ENCODE measurements at regions not wholly inside any gene's neighbourhood (a gene's known extent, or its start where the extent isn't known, plus 50 kb on each side); places are given as distances from the start of the nearest gene placed in this dataset.

DNA sequence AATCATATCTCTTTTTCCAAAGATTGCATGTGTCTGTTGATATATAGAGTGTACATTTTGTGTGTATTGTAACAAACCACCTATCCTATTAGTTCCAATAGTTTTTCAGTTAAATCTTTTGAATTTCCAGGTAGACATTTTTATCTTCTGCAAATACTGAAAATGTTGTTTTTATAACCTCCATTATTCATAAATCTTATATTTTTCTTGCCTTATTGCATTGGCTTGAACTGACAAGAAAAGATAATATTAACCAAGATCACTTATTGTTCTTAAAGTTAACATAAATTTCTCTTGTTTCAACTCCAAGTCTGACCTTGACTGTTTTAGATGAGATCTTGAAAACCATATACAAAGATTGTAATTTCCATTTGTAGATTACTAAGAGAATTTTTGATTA is 251.6 kb downstream of the IRX2 start:
- no peak for TF ChIP-seq EP300 (IDR thresholded peaks at IDR 0.05)
- no peak for TF ChIP-seq POLR2A (IDR thresholded peaks at IDR 0.05)
